SK-N-MC (cell line): ENCODE measurements at regions not wholly inside any gene's neighbourhood (a gene's known extent, or its start where the extent isn't known, plus 50 kb on each side); places are given as distances from the start of the nearest gene placed in this dataset.

Experiments used
- EZH2 ChIP-seq: fragments of 200-600 bp; sonication (generic); IDR thresholded peaks from one replicate; pipeline ENCODE4 v1.6.1; 2017; ENCODE audit warnings: antibody characterized with exemption
- POLR2AphosphoS5 ChIP-seq: IDR thresholded peaks from 2 replicates; pipeline ENCODE4 v1.6.1; 2012; ENCODE audit warnings: mild to moderate bottlenecking, low read depth, low read length, borderline replicate concordance

- TF ChIP-seq EZH2 (no peak), POLR2AphosphoS5 (no peak)
Observed at GRCh38 chr10:10132009-10132408, 885.7 kb upstream of the CELF2 start.
